ENCODE measurements at regions not wholly inside any gene's neighbourhood (a gene's known extent, or its start where the extent isn't known, plus 50 kb on each side); places are given as distances from the start of the nearest gene placed in this dataset.
A peak's percentile ranks its signal among the peaks of the same experiment; 100 is the strongest.

GRCh38 chr20:24194143-24194542 is 205.6 kb upstream of the GGTLC1 start:
- no peak for FAIRE-seq
- no peak for TF ChIP-seq POLR2A (IDR thresholded peaks at IDR 0.05; ENCODE audit: low read depth, low read length)
- DNase-seq (ENCODE audit: insufficient read length, low spot score) = no peak

- DNase-seq (ENCODE audit: insufficient read length, low spot score) (no peak), FAIRE-seq (no peak)
- TF ChIP-seq POLR2A (IDR thresholded peaks at IDR 0.05; ENCODE audit: low read depth, low read length) = no peak
These were observed 202.3 kb upstream of the GGTLC1 start for GRCh38 chr20:24190905-24191304.

GRCh38 chr20:24185791-24186190 is 197.2 kb upstream of the GGTLC1 start:
- no peak for TF ChIP-seq POLR2A (IDR thresholded peaks at IDR 0.05; ENCODE audit: low read depth, low read length)
- no peak for DNase-seq (ENCODE audit: insufficient read length, low spot score)
- no peak for FAIRE-seq

GRCh38 chr20:24181151-24181550 is 192.6 kb upstream of the GGTLC1 start:
- FAIRE-seq (no peak), DNase-seq (ENCODE audit: insufficient read length, low spot score) (no peak)
- TF ChIP-seq POLR2A (IDR thresholded peaks at IDR 0.05; ENCODE audit: low read depth, low read length) = no peak

- FAIRE-seq = no peak
- no peak for TF ChIP-seq POLR2A (IDR thresholded peaks at IDR 0.05; ENCODE audit: low read depth, low read length)
- DNase-seq (ENCODE audit: insufficient read length, low spot score) = no peak
These were observed 180.7 kb upstream of the GGTLC1 start for GRCh38 chr20:24169256-24169655.

GRCh38 chr20:24166412-24166811 is 177.8 kb upstream of the GGTLC1 start:
- TF ChIP-seq POLR2A (IDR thresholded peaks at IDR 0.05; ENCODE audit: low read depth, low read length) = no peak
- DNase-seq (ENCODE audit: insufficient read length, low spot score) (no peak), FAIRE-seq (no peak)

- no peak for TF ChIP-seq POLR2A (IDR thresholded peaks at IDR 0.05; ENCODE audit: low read depth, low read length)
- DNase-seq (ENCODE audit: insufficient read length, low spot score) = no peak
- no peak for FAIRE-seq
These were observed 177.5 kb upstream of the GGTLC1 start for GRCh38 chr20:24166123-24166381.

- DNase-seq (ENCODE audit: insufficient read length, low spot score) (no peak), FAIRE-seq (no peak)
- no peak for TF ChIP-seq POLR2A (IDR thresholded peaks at IDR 0.05; ENCODE audit: low read depth, low read length)
These were observed 176.9 kb upstream of the GGTLC1 start for GRCh38 chr20:24165301-24166122.

- FAIRE-seq (no peak), DNase-seq (ENCODE audit: insufficient read length, low spot score) (no peak)
- no peak for TF ChIP-seq POLR2A (IDR thresholded peaks at IDR 0.05; ENCODE audit: low read depth, low read length)
These were observed 175.8 kb upstream of the GGTLC1 start for GRCh38 chr20:24164360-24164759.

GRCh38 chr20:24163506-24163905 is 174.9 kb upstream of the GGTLC1 start:
- TF ChIP-seq POLR2A (IDR thresholded peaks at IDR 0.05; ENCODE audit: low read depth, low read length) = no peak
- no peak for FAIRE-seq

GRCh38 chr20:24160563-24161281 is 172.1 kb upstream of the GGTLC1 start:
- DNase-seq (ENCODE audit: insufficient read length, low spot score) (peak; percentile 25), FAIRE-seq (no peak)
- no peak for TF ChIP-seq POLR2A (IDR thresholded peaks at IDR 0.05; ENCODE audit: low read depth, low read length)

More at GRCh38 chr20:24163506-24163905, 174.9 kb upstream of the GGTLC1 start:
- no peak for DNase-seq (ENCODE audit: insufficient read length, low spot score)

GRCh38 chr20:24158281-24158680 is 169.7 kb upstream of the GGTLC1 start:
- no peak for TF ChIP-seq POLR2A (IDR thresholded peaks at IDR 0.05; ENCODE audit: low read depth, low read length)
- FAIRE-seq (no peak), DNase-seq (ENCODE audit: insufficient read length, low spot score) (no peak)

GRCh38 chr20:24157213-24157612 is 168.6 kb upstream of the GGTLC1 start:
- no peak for FAIRE-seq
- DNase-seq (ENCODE audit: insufficient read length, low spot score) = no peak
- TF ChIP-seq POLR2A (IDR thresholded peaks at IDR 0.05; ENCODE audit: low read depth, low read length) = no peak

GRCh38 chr20:24153101-24154040 is 164.8 kb upstream of the GGTLC1 start:
- TF ChIP-seq POLR2A (IDR thresholded peaks at IDR 0.05; ENCODE audit: low read depth, low read length) = no peak
- no peak for FAIRE-seq
- DNase-seq (ENCODE audit: insufficient read length, low spot score) = no peak

Measured in H54 (cell line).